ENCODE measurements at regions not wholly inside any gene's neighbourhood (a gene's known extent, or its start where the extent isn't known, plus 50 kb on each side); places are given as distances from the start of the nearest gene placed in this dataset.

- DNase-seq (ENCODE audit: low read depth, low spot score) = no peak
- Histone ChIP-seq H3K36me3 (ENCODE audit: insufficient read depth, low read length) (no peaks in the 10 kb centered on the region), H3K27ac (no peak overlapping the region), H3K4me3 (no peak overlapping the region), H3K9ac (ENCODE audit: insufficient read length) (no peak overlapping the region), H3K9me3 (ENCODE audit: low read depth, low read length) (peaks cover 4% of the 10 kb centered on the region; the same call in 1 of the 2 replicates)
- TF ChIP-seq EZH2 (IDR thresholded peaks at IDR 0.05) (no peak), POLR2AphosphoS5 (IDR thresholded peaks at IDR 0.05; ENCODE audit: borderline replicate concordance, low read depth, low read length) (no peak), FOXP2 (optimal IDR thresholded peaks at IDR 0.05; ENCODE audit: control extremely low read depth, extremely low read length, insufficient read depth) (no peak)
Measured at GRCh38 chr13:69109891-69110525, 997.6 kb upstream of the ATXN8OS start.

GRCh38 chr13:69108486-69108885 lies 999.1 kb upstream of the ATXN8OS start:
- no peak for TF ChIP-seq EZH2 (IDR thresholded peaks at IDR 0.05)
- TF ChIP-seq POLR2AphosphoS5 (IDR thresholded peaks at IDR 0.05; ENCODE audit: borderline replicate concordance, low read depth, low read length) = peak; percentile 40; the same call in 1 of the 2 replicates
- Histone ChIP-seq H3K36me3 (ENCODE audit: insufficient read depth, low read length) (no peaks in the 10 kb centered on the region), H3K9me3 (ENCODE audit: low read depth, low read length) (peaks cover 4% of the 10 kb centered on the region; the same call in 1 of the 2 replicates), H3K4me3 (no peak overlapping the region), H3K27ac (no peak overlapping the region), H3K9ac (ENCODE audit: insufficient read length) (no peak overlapping the region)
- peak; percentile 64 for DNase-seq (ENCODE audit: low read depth, low spot score)

- Histone ChIP-seq H3K4me3 (no peak overlapping the region), H3K9me3 (ENCODE audit: low read depth, low read length) (peaks cover 4% of the 10 kb centered on the region; the same call in 1 of the 2 replicates), H3K27ac (no peak overlapping the region), H3K36me3 (ENCODE audit: insufficient read depth, low read length) (no peaks in the 10 kb centered on the region), H3K9ac (ENCODE audit: insufficient read length) (no peak overlapping the region)
- TF ChIP-seq EZH2 (IDR thresholded peaks at IDR 0.05) = no peak
- no peak for TF ChIP-seq FOXP2 (optimal IDR thresholded peaks at IDR 0.05; ENCODE audit: control extremely low read depth, extremely low read length, insufficient read depth)
- no peak for DNase-seq (ENCODE audit: low read depth, low spot score)
Measured at GRCh38 chr13:69107436-69107835, 1000.2 kb upstream of the ATXN8OS start.

- H3K27ac ChIP-seq = no peak overlapping the region
- no peak overlapping the region for H3K9ac ChIP-seq (ENCODE audit: insufficient read length)
- no peak for DNase-seq (ENCODE audit: low read depth, low spot score)
- no peak for TF ChIP-seq POLR2AphosphoS5 (IDR thresholded peaks at IDR 0.05; ENCODE audit: borderline replicate concordance, low read depth, low read length)
- TF ChIP-seq EZH2 (IDR thresholded peaks at IDR 0.05) = no peak
- no peaks in the 10 kb centered on the region for H3K36me3 ChIP-seq (ENCODE audit: insufficient read depth, low read length)
- H3K9me3 ChIP-seq (ENCODE audit: low read depth, low read length) = no peaks in the 10 kb centered on the region
- H3K4me3 ChIP-seq = no peak overlapping the region
Measured at GRCh38 chr13:69101841-69102240, 1005.8 kb upstream of the ATXN8OS start.

GRCh38 chr13:69094485-69094884 lies 1013.1 kb upstream of the ATXN8OS start:
- DNase-seq (ENCODE audit: low read depth, low spot score) = no peak
- no peak overlapping the region for H3K27ac ChIP-seq
- no peak overlapping the region for H3K4me3 ChIP-seq
- TF ChIP-seq EZH2 (IDR thresholded peaks at IDR 0.05) (no peak), POLR2AphosphoS5 (IDR thresholded peaks at IDR 0.05; ENCODE audit: borderline replicate concordance, low read depth, low read length) (no peak), FOXP2 (optimal IDR thresholded peaks at IDR 0.05; ENCODE audit: control extremely low read depth, extremely low read length, insufficient read depth) (no peak)
- H3K36me3 ChIP-seq (ENCODE audit: insufficient read depth, low read length) = no peaks in the 10 kb centered on the region
- no peak overlapping the region for H3K9ac ChIP-seq (ENCODE audit: insufficient read length)
- no peaks in the 10 kb centered on the region for H3K9me3 ChIP-seq (ENCODE audit: low read depth, low read length)

- Histone ChIP-seq H3K4me3 (no peak overlapping the region), H3K9ac (ENCODE audit: insufficient read length) (no peak overlapping the region), H3K9me3 (ENCODE audit: low read depth, low read length) (no peaks in the 10 kb centered on the region), H3K27ac (no peak overlapping the region), H3K36me3 (ENCODE audit: insufficient read depth, low read length) (no peaks in the 10 kb centered on the region)
- TF ChIP-seq FOXP2 (optimal IDR thresholded peaks at IDR 0.05; ENCODE audit: control extremely low read depth, extremely low read length, insufficient read depth) = no peak
- TF ChIP-seq EZH2 (IDR thresholded peaks at IDR 0.05) = no peak
- TF ChIP-seq POLR2AphosphoS5 (IDR thresholded peaks at IDR 0.05; ENCODE audit: borderline replicate concordance, low read depth, low read length) = no peak
- DNase-seq (ENCODE audit: low read depth, low spot score) = no peak
Measured at GRCh38 chr13:69092615-69093322, 1014.9 kb upstream of the ATXN8OS start.

GRCh38 chr13:69077267-69077666 lies 1030.4 kb upstream of the ATXN8OS start:
- DNase-seq (ENCODE audit: low read depth, low spot score) = no peak
- Histone ChIP-seq H3K36me3 (ENCODE audit: insufficient read depth, low read length) (no peaks in the 10 kb centered on the region), H3K27ac (no peak overlapping the region), H3K4me3 (no peak overlapping the region), H3K9ac (ENCODE audit: insufficient read length) (no peak overlapping the region), H3K9me3 (ENCODE audit: low read depth, low read length) (no peaks in the 10 kb centered on the region)
- TF ChIP-seq POLR2AphosphoS5 (IDR thresholded peaks at IDR 0.05; ENCODE audit: borderline replicate concordance, low read depth, low read length) (no peak), FOXP2 (optimal IDR thresholded peaks at IDR 0.05; ENCODE audit: control extremely low read depth, extremely low read length, insufficient read depth) (no peak), EZH2 (IDR thresholded peaks at IDR 0.05) (no peak)

- no peak for DNase-seq (ENCODE audit: low read depth, low spot score)
- Histone ChIP-seq H3K27ac (no peak overlapping the region), H3K4me3 (no peak overlapping the region), H3K9ac (ENCODE audit: insufficient read length) (no peak overlapping the region), H3K36me3 (ENCODE audit: insufficient read depth, low read length) (no peaks in the 10 kb centered on the region), H3K9me3 (ENCODE audit: low read depth, low read length) (no peaks in the 10 kb centered on the region)
- TF ChIP-seq FOXP2 (optimal IDR thresholded peaks at IDR 0.05; ENCODE audit: control extremely low read depth, extremely low read length, insufficient read depth) = no peak
- no peak for TF ChIP-seq POLR2AphosphoS5 (IDR thresholded peaks at IDR 0.05; ENCODE audit: borderline replicate concordance, low read depth, low read length)
- TF ChIP-seq EZH2 (IDR thresholded peaks at IDR 0.05) = no peak
Measured at GRCh38 chr13:69069554-69070133, 1038.0 kb upstream of the ATXN8OS start.

Measured in SK-N-MC (cell line).